IPS-18a (cell line): ENCODE measurements at regions not wholly inside any gene's neighbourhood (a gene's known extent, or its start where the extent isn't known, plus 50 kb on each side); places are given as distances from the start of the nearest gene placed in this dataset.

ENCODE experiments used
- H3K27ac ChIP-seq: one replicate; pipeline ENCODE4 v1.5.1; 2013; ENCODE audit warnings: low read length
- H3K27me3 ChIP-seq: one replicate; pipeline ENCODE4 v1.6.1; 2013; ENCODE audit warnings: mild to moderate bottlenecking, low read length; ENCODE audit not compliant: control insufficient read depth, insufficient read depth
- H3K36me3 ChIP-seq: one replicate; pipeline ENCODE4 v1.6.1; 2013; ENCODE audit warnings: low read depth, low read length; ENCODE audit not compliant: control insufficient read depth
- H3K4me1 ChIP-seq: one replicate; pipeline ENCODE4 v1.6.1; 2013; ENCODE audit warnings: low read depth, low read length; ENCODE audit not compliant: control insufficient read depth
- H3K4me3 ChIP-seq: one replicate; pipeline ENCODE4 v1.5.1; 2013; ENCODE audit warnings: low read length
- H3K9ac ChIP-seq: one replicate; pipeline ENCODE4 v1.6.1; 2013; ENCODE audit warnings: mild to moderate bottlenecking, low read length, moderate library complexity
- H3K9me3 ChIP-seq: one replicate; pipeline ENCODE4 v1.6.1; 2013; ENCODE audit warnings: low read depth, low read length; ENCODE audit not compliant: control insufficient read depth

GRCh38 chr6:74764486-74764885 lies 441.4 kb downstream of the COL12A1 start:
- no peaks in the 10 kb centered on the region for H3K36me3 ChIP-seq
- no peak overlapping the region for H3K9ac ChIP-seq
- H3K27ac ChIP-seq: no peak overlapping the region

GRCh38 chr6:74762841-74763240 lies 443.0 kb downstream of the COL12A1 start:
- no peaks in the 10 kb centered on the region for H3K27me3 ChIP-seq
- no peaks in the 10 kb centered on the region for H3K36me3 ChIP-seq
- H3K27ac ChIP-seq: no peak overlapping the region
- H3K9me3 ChIP-seq: no peaks in the 10 kb centered on the region
- no peak overlapping the region for H3K9ac ChIP-seq
- H3K4me1 ChIP-seq: no peaks in the 10 kb centered on the region
- H3K4me3 ChIP-seq: no peak overlapping the region

More at GRCh38 chr6:74764486-74764885, 441.4 kb downstream of the COL12A1 start:
- Histone ChIP-seq H3K9me3 (no peaks in the 10 kb centered on the region), H3K4me3 (no peak overlapping the region), H3K27me3 (no peaks in the 10 kb centered on the region), H3K4me1 (peaks cover 4% of the 10 kb centered on the region)

- no peak overlapping the region for H3K27ac ChIP-seq
Observed at GRCh38 chr6:74757813-74758212, 448.0 kb downstream of the COL12A1 start.

GRCh38 chr6:74756923-74757322 lies 448.9 kb downstream of the COL12A1 start:
- Histone ChIP-seq H3K9me3 (no peaks in the 10 kb centered on the region), H3K27me3 (no peaks in the 10 kb centered on the region), H3K4me3 (no peak overlapping the region), H3K27ac (no peak overlapping the region), H3K36me3 (no peaks in the 10 kb centered on the region), H3K4me1 (no peaks in the 10 kb centered on the region), H3K9ac (no peak overlapping the region)

More at GRCh38 chr6:74757813-74758212, 448.0 kb downstream of the COL12A1 start:
- H3K27me3 ChIP-seq: no peaks in the 10 kb centered on the region
- no peak overlapping the region for H3K9ac ChIP-seq
- no peaks in the 10 kb centered on the region for H3K36me3 ChIP-seq
- no peaks in the 10 kb centered on the region for H3K9me3 ChIP-seq
- H3K4me1 ChIP-seq: no peaks in the 10 kb centered on the region
- no peak overlapping the region for H3K4me3 ChIP-seq

- Histone ChIP-seq H3K4me1 (no peaks in the 10 kb centered on the region), H3K9ac (no peak overlapping the region), H3K27ac (no peak overlapping the region), H3K4me3 (no peak overlapping the region), H3K27me3 (no peaks in the 10 kb centered on the region), H3K36me3 (no peaks in the 10 kb centered on the region), H3K9me3 (no peaks in the 10 kb centered on the region)
Observed at GRCh38 chr6:74755778-74756177, 450.1 kb downstream of the COL12A1 start.

- H3K9ac ChIP-seq: no peak overlapping the region
- no peak overlapping the region for H3K27ac ChIP-seq
- no peaks in the 10 kb centered on the region for H3K9me3 ChIP-seq
- no peaks in the 10 kb centered on the region for H3K36me3 ChIP-seq
- no peaks in the 10 kb centered on the region for H3K27me3 ChIP-seq
- H3K4me3 ChIP-seq: no peak overlapping the region
- no peaks in the 10 kb centered on the region for H3K4me1 ChIP-seq
Observed at GRCh38 chr6:74755196-74755595, 450.7 kb downstream of the COL12A1 start.

- Histone ChIP-seq H3K4me3 (no peak overlapping the region), H3K9me3 (no peaks in the 10 kb centered on the region), H3K36me3 (no peaks in the 10 kb centered on the region), H3K27me3 (no peaks in the 10 kb centered on the region), H3K4me1 (peaks cover 6% of the 10 kb centered on the region), H3K27ac (no peak overlapping the region), H3K9ac (no peak overlapping the region)
Observed at GRCh38 chr6:74753883-74754600, 451.8 kb downstream of the COL12A1 start.

- no peak overlapping the region for H3K9ac ChIP-seq
- H3K27me3 ChIP-seq: no peaks in the 10 kb centered on the region
- peaks cover 6% of the 10 kb centered on the region for H3K4me1 ChIP-seq
- H3K27ac ChIP-seq: no peak overlapping the region
- H3K36me3 ChIP-seq: no peaks in the 10 kb centered on the region
- H3K9me3 ChIP-seq: no peaks in the 10 kb centered on the region
- no peak overlapping the region for H3K4me3 ChIP-seq
Observed at GRCh38 chr6:74752303-74752702, 453.6 kb downstream of the COL12A1 start.

- H3K27ac ChIP-seq: no peak overlapping the region
- no peak overlapping the region for H3K4me3 ChIP-seq
- H3K36me3 ChIP-seq: no peaks in the 10 kb centered on the region
- H3K4me1 ChIP-seq: peaks cover 6% of the 10 kb centered on the region
- no peak overlapping the region for H3K9ac ChIP-seq
- no peaks in the 10 kb centered on the region for H3K27me3 ChIP-seq
- no peaks in the 10 kb centered on the region for H3K9me3 ChIP-seq
Observed at GRCh38 chr6:74750826-74751225, 455.0 kb downstream of the COL12A1 start.

- Histone ChIP-seq H3K9me3 (no peaks in the 10 kb centered on the region), H3K4me3 (no peak overlapping the region), H3K36me3 (no peaks in the 10 kb centered on the region), H3K27me3 (no peaks in the 10 kb centered on the region), H3K4me1 (peaks cover 6% of the 10 kb centered on the region), H3K9ac (no peak overlapping the region), H3K27ac (no peak overlapping the region)
Observed at GRCh38 chr6:74749211-74750147, 456.4 kb downstream of the COL12A1 start.

- H3K9ac ChIP-seq: no peak overlapping the region
- no peaks in the 10 kb centered on the region for H3K27me3 ChIP-seq
- H3K4me3 ChIP-seq: no peak overlapping the region
- H3K27ac ChIP-seq: no peak overlapping the region
- H3K4me1 ChIP-seq: peaks cover 6% of the 10 kb centered on the region
- no peaks in the 10 kb centered on the region for H3K9me3 ChIP-seq
- H3K36me3 ChIP-seq: no peaks in the 10 kb centered on the region
Observed at GRCh38 chr6:74745670-74746069, 460.2 kb downstream of the COL12A1 start.
